ENCODE measurements at regions not wholly inside any gene's neighbourhood (a gene's known extent, or its start where the extent isn't known, plus 50 kb on each side); places are given as distances from the start of the nearest gene placed in this dataset.

DNA sequence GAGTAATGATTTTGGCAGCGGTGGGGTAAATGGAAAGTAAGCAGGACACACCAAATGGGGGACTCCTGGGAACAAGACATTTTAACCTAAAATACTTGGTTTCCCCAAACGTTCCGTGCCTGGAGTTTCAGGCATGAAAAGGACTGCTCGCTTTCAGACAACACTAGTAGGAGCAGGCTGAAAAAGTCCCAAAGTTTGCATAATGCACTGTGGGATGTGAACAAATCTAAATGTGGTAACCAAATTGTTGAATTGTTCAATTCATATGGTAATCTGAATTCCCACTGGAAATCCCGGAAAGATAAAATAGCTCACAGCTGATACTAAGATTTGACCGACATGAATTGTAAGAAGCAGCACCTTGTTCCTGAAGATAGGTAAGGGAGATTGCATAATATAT lies 467.2 kb upstream of the ARGLU1 start:
- TF ChIP-seq CTCF (IDR thresholded peaks at IDR 0.05) (no peak), POLR2A (IDR thresholded peaks at IDR 0.05) (no peak), EP300 (IDR thresholded peaks at IDR 0.05) (no peak), POLR2AphosphoS5 (IDR thresholded peaks at IDR 0.05) (no peak)
